IMR-90 (cell line): ENCODE measurements at regions not wholly inside any gene's neighbourhood (a gene's known extent, or its start where the extent isn't known, plus 50 kb on each side); places are given as distances from the start of the nearest gene placed in this dataset.

ENCODE experiments used
- ATAC-seq: fragments of 200-7000 bp; cut with Tn5 transposase; 2 replicates; pipeline ENCODE4 v1.9.1; 2020; ENCODE audit warnings: low read depth, mild to moderate bottlenecking, moderate library complexity
- BruUV-seq: library from RNA; stranded (reverse); fragments of 400-500 nt; replicated peaks from 2 replicates; lab custom pipeline; 2021; lab: Mats Ljungman, UMichigan
- CTCF ChIA-PET: fragments of 300-600 bp; formaldehyde crosslinking; extraction: SDS; loops from one replicate; lab custom pipeline; 2021; ENCODE audit warnings: antibody characterized with exemption; lab: Yijun Ruan, JAX
- POLR2A ChIA-PET: fragments of 300-600 bp; sonication (Branson Sonifier 250); formaldehyde crosslinking; loops from one replicate; lab custom pipeline; 2022; ENCODE audit warnings: antibody characterized with exemption; ENCODE audit not compliant: unreplicated experiment; lab: Charles Lee
- DNase-seq: peaks from one replicate; pipeline ENCODE4 v3.0.0; 2013
- H2AFZ ChIP-seq: replicated peaks from 2 replicates; pipeline ENCODE3; 2013; ENCODE audit warnings: low read length, mild to moderate bottlenecking; ENCODE audit not compliant: poor library complexity
- H2AK5ac ChIP-seq: 2 replicates; pipeline ENCODE4 v1.6.1; 2013; ENCODE audit warnings: low read depth, low read length, inconsistent platforms
- H2AK9ac ChIP-seq: replicated peaks from 2 replicates; pipeline ENCODE3; 2013; ENCODE audit warnings: mild to moderate bottlenecking, low read depth, low read length, moderate library complexity; ENCODE audit not compliant: poor library complexity
- H2BK120ac ChIP-seq: 2 replicates; pipeline ENCODE4 v1.6.1; 2013; ENCODE audit warnings: low read depth, low read length, inconsistent platforms
- H2BK15ac ChIP-seq: 3 replicates; pipeline ENCODE4 v1.6.1; 2013; ENCODE audit warnings: low read depth, low read length, inconsistent platforms
- H2BK20ac ChIP-seq: 2 replicates; pipeline ENCODE4 v1.6.1; 2013; ENCODE audit warnings: low read depth, mild to moderate bottlenecking, inconsistent platforms, low read length, moderate library complexity
- H2BK5ac ChIP-seq: 2 replicates; pipeline ENCODE4 v1.6.1; 2013; ENCODE audit warnings: mild to moderate bottlenecking, low read depth, low read length, inconsistent platforms; ENCODE audit not compliant: poor library complexity, severe bottlenecking
- H3K14ac ChIP-seq: replicated peaks from 2 replicates; pipeline ENCODE4 v1.6.1; 2013; ENCODE audit warnings: low read depth, low read length, inconsistent platforms
- H3K18ac ChIP-seq: 2 replicates; pipeline ENCODE4 v1.6.1; 2013; ENCODE audit warnings: low read depth, low read length, control low read depth
- H3K23ac ChIP-seq: 2 replicates; pipeline ENCODE4 v1.6.1; 2013; ENCODE audit warnings: low read depth, low read length, inconsistent platforms
- H3K27ac ChIP-seq: 2 replicates; pipeline ENCODE4 v1.5.1; 2013; ENCODE audit warnings: mild to moderate bottlenecking, control low read depth, low read length; ENCODE audit not compliant: insufficient read depth
- H3K27me3 ChIP-seq: 2 replicates; pipeline ENCODE4 v1.6.1; 2013; ENCODE audit warnings: low read length; ENCODE audit not compliant: control insufficient read depth, insufficient read depth
- H3K36me3 ChIP-seq: 2 replicates; pipeline ENCODE4 v1.6.1; 2013; ENCODE audit warnings: low read length, mixed read lengths; ENCODE audit not compliant: control insufficient read depth, insufficient read depth
- H3K4ac ChIP-seq: 2 replicates; pipeline ENCODE4 v1.6.1; 2013; ENCODE audit warnings: low read depth, low read length, inconsistent platforms
- H3K4me1 ChIP-seq: 2 replicates; pipeline ENCODE4 v1.6.1; 2013; ENCODE audit warnings: low read length, mixed read lengths; ENCODE audit not compliant: control insufficient read depth, insufficient read depth
- H3K4me2 ChIP-seq: 2 replicates; pipeline ENCODE4 v1.6.1; 2013; ENCODE audit warnings: low read depth, mild to moderate bottlenecking, control low read depth, low read length, moderate library complexity
- H3K4me3 ChIP-seq: 2 replicates; pipeline ENCODE4 v1.5.1; 2013; ENCODE audit warnings: low read depth, mild to moderate bottlenecking, control low read depth, low read length, moderate library complexity; ENCODE audit not compliant: insufficient read depth
- H3K56ac ChIP-seq: 2 replicates; pipeline ENCODE4 v1.6.1; 2013; ENCODE audit warnings: low read length, inconsistent platforms; ENCODE audit not compliant: insufficient read depth; ENCODE audit errors: extremely low read depth
- H3K79me1 ChIP-seq, 2 experiments: 2 replicates each; pipeline ENCODE4 v1.6.1; 2013; ENCODE audit warnings: low read length in 2 of 2, inconsistent platforms in 1 of 2, low read depth in 1 of 2
- H3K9ac ChIP-seq: 2 replicates; pipeline ENCODE4 v1.6.1; 2013; ENCODE audit warnings: low read depth, low read length, control low read depth
- H3K9me1 ChIP-seq: 2 replicates; pipeline ENCODE4 v1.6.1; 2013; ENCODE audit warnings: low read length, inconsistent platforms; ENCODE audit not compliant: insufficient read depth
- H3K9me3 ChIP-seq: 2 replicates; pipeline ENCODE4 v1.6.1; 2013; ENCODE audit warnings: low read length; ENCODE audit not compliant: control insufficient read depth, insufficient read depth
- H4K20me1 ChIP-seq: 2 replicates; pipeline ENCODE4 v1.6.1; 2013; ENCODE audit warnings: low read length, inconsistent platforms; ENCODE audit not compliant: insufficient read depth
- H4K5ac ChIP-seq: 2 replicates; pipeline ENCODE4 v1.6.1; 2013; ENCODE audit warnings: mild to moderate bottlenecking, low read depth, low read length, control low read depth
- H4K8ac ChIP-seq, 2 experiments: 2 replicates each; pipeline ENCODE4 v1.6.1; 2013; ENCODE audit warnings: low read depth in 2 of 2, low read length in 2 of 2, control low read depth in 1 of 2, inconsistent platforms in 1 of 2
- H4K91ac ChIP-seq: 2 replicates; pipeline ENCODE4 v1.6.1; 2013; ENCODE audit warnings: low read depth, low read length, inconsistent platforms; ENCODE audit not compliant: insufficient read depth
- BHLHE40 ChIP-seq: fragments of 150-350 bp; IDR thresholded peaks from 2 replicates; pipeline ENCODE4 v1.6.1; 2016; ENCODE audit warnings: mild to moderate bottlenecking, low read depth, low read length
- CEBPB ChIP-seq: IDR thresholded peaks from 2 replicates; pipeline ENCODE4 v1.6.1; 2012; ENCODE audit warnings: low read depth, low read length, improper control_type of control experiment
- CHD1 ChIP-seq: IDR thresholded peaks from 2 replicates; pipeline ENCODE4 v1.6.1; 2012; ENCODE audit warnings: low read depth, low read length, improper control_type of control experiment
- CTCF ChIP-seq: conservative IDR thresholded peaks from 2 replicates; pipeline ENCODE4 v1.5.1; 2012; ENCODE audit warnings: mild to moderate bottlenecking, low read depth, low read length, improper control_type of control experiment
- ELK1 ChIP-seq: fragments of 150-350 bp; IDR thresholded peaks from 2 replicates; pipeline ENCODE4 v1.6.1; 2016; ENCODE audit warnings: low read depth, mild to moderate bottlenecking, low read length, moderate library complexity, borderline replicate concordance
- FOS ChIP-seq: fragments of 150-350 bp; IDR thresholded peaks from 2 replicates; pipeline ENCODE4 v1.6.1; 2016; ENCODE audit warnings: low read depth, low read length
- MAFK ChIP-seq: IDR thresholded peaks from 2 replicates; pipeline ENCODE4 v1.6.1; 2012; ENCODE audit warnings: low read depth, low read length, improper control_type of control experiment
- MAZ ChIP-seq: IDR thresholded peaks from 2 replicates; pipeline ENCODE4 v1.6.1; 2012; ENCODE audit warnings: low read depth, mild to moderate bottlenecking, low read length, improper control_type of control experiment, moderate library complexity, borderline replicate concordance
- MXI1 ChIP-seq: IDR thresholded peaks from 2 replicates; pipeline ENCODE4 v1.6.1; 2012; ENCODE audit warnings: low read depth, mild to moderate bottlenecking, low read length, moderate library complexity, borderline replicate concordance
- NFE2L2 ChIP-seq: fragments of 150-350 bp; IDR thresholded peaks from 2 replicates; pipeline ENCODE4 v1.6.1; 2016; ENCODE audit warnings: low read depth, mild to moderate bottlenecking, low read length
- POLR2A ChIP-seq: IDR thresholded peaks from 2 replicates; pipeline ENCODE4 v1.6.1; 2012; ENCODE audit warnings: mild to moderate bottlenecking, low read depth, low read length
- RAD21 ChIP-seq: IDR thresholded peaks from 2 replicates; pipeline ENCODE4 v1.6.1; 2012; ENCODE audit warnings: low read length, improper control_type of control experiment
- RCOR1 ChIP-seq: IDR thresholded peaks from 2 replicates; pipeline ENCODE4 v1.6.1; 2012; ENCODE audit warnings: mild to moderate bottlenecking, low read length, improper control_type of control experiment; ENCODE audit not compliant: insufficient replicate concordance
- RFX5 ChIP-seq: IDR thresholded peaks from 2 replicates; pipeline ENCODE4 v1.8.0; 2012; ENCODE audit warnings: low read depth, mild to moderate bottlenecking, low read length, moderate library complexity
- SMC3 ChIP-seq: fragments of 150-350 bp; IDR thresholded peaks from 2 replicates; pipeline ENCODE4 v1.6.1; 2016; ENCODE audit warnings: low read depth, mild to moderate bottlenecking, antibody characterized with exemption, low read length, moderate library complexity
- USF2 ChIP-seq: fragments of 150-350 bp; IDR thresholded peaks from 2 replicates; pipeline ENCODE4 v1.6.1; 2017; ENCODE audit warnings: mild to moderate bottlenecking, antibody characterized with exemption, low read length, low read depth
- WGBS, 2 experiments: methylation state at CpG; one replicate each; pipeline versions ENCODE4 v1.1.5 to v1.1.7; 2013; ENCODE audit warnings: missing lambda C conversion rate in 2 of 2; ENCODE audit not compliant: insufficient read length in 1 of 2; ENCODE audit errors: extremely low coverage in 2 of 2; 5-methylcytosine and 5-hydroxymethylcytosine counted together
- dilution Hi-C: fragments of 300-500 bp; cut with HindIII; formaldehyde crosslinking; loops from one replicate; pipeline ENCODE4 v1.14.3; 2018; ENCODE audit warnings: low sequenced_read_pairs; ENCODE audit not compliant: unreplicated experiment
- in situ Hi-C: fragments of 300-500 bp; cut with MboI; formaldehyde crosslinking; loops from 3 replicates; pipeline ENCODE4 v1.14.3; 2019; ENCODE audit warnings: low sequenced_read_pairs, inconsistent platforms, mixed read lengths
- intact Hi-C: fragments of 100-400 bp; cut with micrococcal nuclease; formaldehyde crosslinking; loops from 2 replicates; pipeline ENCODE4 v1.10.0; 2022

GRCh38 chr12:68510397-68510796, 100.3 kb upstream of the RAP1B start:
- Histone ChIP-seq H3K14ac (no peak overlapping the region), H3K4ac (no peak overlapping the region), H2BK20ac (no peak overlapping the region), H3K36me3 (no peaks in the 10 kb centered on the region), H3K9me3 (no peaks in the 10 kb centered on the region), H3K56ac (no peak overlapping the region), H3K4me2 (no peak overlapping the region), H4K91ac (no peak overlapping the region), H3K9ac (no peak overlapping the region), H2BK15ac (no peak overlapping the region), H3K23ac (no peak overlapping the region), H3K4me3 (no peak overlapping the region), H2BK5ac (no peak overlapping the region), H2AK9ac (no peak overlapping the region), H3K9me1 (no peaks in the 10 kb centered on the region), H3K79me1 (no peaks in the 10 kb centered on the region), H3K18ac (no peak overlapping the region), H3K27ac (no peak overlapping the region), H2AFZ (no peak overlapping the region), H2BK120ac (no peak overlapping the region), H3K4me1 (no peaks in the 10 kb centered on the region), H4K20me1 (no peaks in the 10 kb centered on the region), H4K5ac (no peak overlapping the region), H4K8ac (no peak overlapping the region), H2AK5ac (no peak overlapping the region), H3K27me3 (peaks cover 2% of the 10 kb centered on the region; the same call in 1 of the 2 replicates)
- ATAC-seq, result no peak
- TF ChIP-seq RFX5 (no peak), MAZ (no peak), CEBPB (no peak), NFE2L2 (no peak), FOS (no peak), MAFK (no peak), RCOR1 (no peak), BHLHE40 (no peak), SMC3 (no peak), CTCF (no peak), ELK1 (no peak), POLR2A (no peak), MXI1 (no peak), CHD1 (no peak), RAD21 (no peak), USF2 (no peak)
- dilution Hi-C loops (no loop called here), in situ Hi-C loops (no loop called here), intact Hi-C loops (no loop called here)
- no TSS peak for BruUV-seq
- CTCF ChIA-PET, result interaction anchor here (0.6 to 1.5 kb wide), 3 partner anchors 10 to 126 kb away, joined by 3 to 5 read pairs (median 4); no protein-coding TSS in a partner anchor
- WGBS, 2 experiments, result no CpG with 5 or more reads among the region's 1 CpG
- no peak for DNase-seq
- POLR2A ChIA-PET, result no interaction called here
